Liver (tissue), 3 donors: ENCODE measurements at regions not wholly inside any gene's neighbourhood (a gene's known extent, or its start where the extent isn't known, plus 50 kb on each side); places are given as distances from the start of the nearest gene placed in this dataset.

Experiments used
- CTCF ChIP-seq: fragments of 150-350 bp; IDR thresholded peaks from 2 replicates; pipeline ENCODE4 v1.5.1; 2017; ENCODE audit warnings: improper control_type of control experiment, low read depth, low read length; ENCODE audit not compliant: missing input control
- FOXA1 ChIP-seq: IDR thresholded peaks from 2 replicates; pipeline ENCODE4 v1.6.1; 2016; ENCODE audit warnings: antibody characterized with exemption
- GABPA ChIP-seq, 2 donors: IDR thresholded peaks in 1 of 2; conservative IDR thresholded peaks in 1 of 2; 2 replicates each; pipeline ENCODE4 v1.6.1; 2016; ENCODE audit warnings: antibody characterized with exemption in 2 of 2, mild to moderate bottlenecking in 1 of 2, moderate library complexity in 1 of 2
- JUND ChIP-seq, 2 donors: IDR thresholded peaks; 2 replicates each; pipeline ENCODE4 v1.6.1; 2016; ENCODE audit warnings: antibody characterized with exemption in 2 of 2
- RAD21 ChIP-seq, 2 donors: IDR thresholded peaks; 2 replicates each; pipeline ENCODE4 v1.6.1; 2016; ENCODE audit warnings: antibody characterized with exemption in 2 of 2, mild to moderate bottlenecking in 2 of 2
- REST ChIP-seq: IDR thresholded peaks from 2 replicates; pipeline ENCODE4 v1.6.1; 2016; ENCODE audit warnings: antibody characterized with exemption, mild to moderate bottlenecking
- donor health status: healthy.
- donor health status: healthy.

- TF ChIP-seq JUND (IDR thresholded peaks at IDR 0.05) (no peak), FOXA1 (no peak), CTCF (no peak), REST (no peak), RAD21 (IDR thresholded peaks at IDR 0.05) (no peak), GABPA (IDR thresholded peaks at IDR 0.05 in 1 of 2, conservative IDR thresholded peaks at IDR 0.05 in 1 of 2) (no peak)
Observed at GRCh38 chr15:38195191-38195901, 57.3 kb upstream of the SPRED1 start.
